H9 (cell line): ENCODE measurements at regions not wholly inside any gene's neighbourhood (a gene's known extent, or its start where the extent isn't known, plus 50 kb on each side); places are given as distances from the start of the nearest gene placed in this dataset.

Experiments
- DNase-seq: peaks from one replicate; pipeline ENCODE4 v3.0.0-alpha.2; 2017
- H2AFZ ChIP-seq: one replicate; pipeline ENCODE4 v1.6.1; 2013; ENCODE audit warnings: mild to moderate bottlenecking, low read length, control low read depth, moderate library complexity
- H2AK5ac ChIP-seq: 2 replicates; pipeline ENCODE4 v1.6.1; 2013; ENCODE audit warnings: low read length, control low read depth, mixed read lengths; ENCODE audit not compliant: insufficient read length
- H2BK120ac ChIP-seq: one replicate; pipeline ENCODE4 v1.6.1; 2013; ENCODE audit warnings: low read depth, mild to moderate bottlenecking, low read length, control low read depth, inconsistent platforms; ENCODE audit not compliant: poor library complexity, severe bottlenecking
- H2BK12ac ChIP-seq: 2 replicates; pipeline ENCODE4 v1.6.1; 2013; ENCODE audit warnings: low read length, control low read depth, mixed read lengths, low read depth; ENCODE audit not compliant: insufficient read length
- H2BK15ac ChIP-seq: 2 replicates; pipeline ENCODE4 v1.6.1; 2013; ENCODE audit warnings: low read depth, low read length, control low read depth
- H2BK20ac ChIP-seq: one replicate; pipeline ENCODE4 v1.6.1; 2013; ENCODE audit warnings: low read depth, mild to moderate bottlenecking, low read length, control low read depth, inconsistent platforms; ENCODE audit not compliant: poor library complexity, severe bottlenecking
- H2BK5ac ChIP-seq: 2 replicates; pipeline ENCODE4 v1.6.1; 2013; ENCODE audit warnings: low read length, control low read depth, mixed read lengths; ENCODE audit not compliant: insufficient read length
- H3K14ac ChIP-seq: 2 replicates; pipeline ENCODE4 v1.6.1; 2013; ENCODE audit warnings: low read length, control low read depth; ENCODE audit not compliant: insufficient read depth
- H3K18ac ChIP-seq: 2 replicates; pipeline ENCODE4 v1.6.1; 2013; ENCODE audit warnings: low read depth, mild to moderate bottlenecking, mixed read lengths, low read length, control low read depth; ENCODE audit not compliant: insufficient read length
- H3K23ac ChIP-seq: 2 replicates; pipeline ENCODE4 v1.6.1; 2013; ENCODE audit warnings: low read length, control low read depth, mixed read lengths, low read depth; ENCODE audit not compliant: insufficient read length
- H3K23me2 ChIP-seq: 2 replicates; pipeline ENCODE4 v1.6.1; 2013; ENCODE audit warnings: low read depth, mild to moderate bottlenecking, mixed read lengths, low read length, control low read depth; ENCODE audit not compliant: insufficient read length, poor library complexity, severe bottlenecking
- H3K27ac ChIP-seq: 2 replicates; pipeline ENCODE4 v1.5.1; 2013; ENCODE audit warnings: low read length, control low read depth, mixed read lengths, low read depth; ENCODE audit not compliant: insufficient read length
- H3K27me3 ChIP-seq: 2 replicates; pipeline ENCODE4 v1.6.1; 2013; ENCODE audit warnings: low read length, control low read depth, inconsistent platforms; ENCODE audit not compliant: insufficient read depth
- H3K4ac ChIP-seq: 2 replicates; pipeline ENCODE4 v1.6.1; 2013; ENCODE audit warnings: low read depth, mild to moderate bottlenecking, control low read depth, inconsistent platforms, low read length, moderate library complexity
- H3K4me1 ChIP-seq: 2 replicates; pipeline ENCODE4 v1.6.1; 2013; ENCODE audit warnings: low read length, control low read depth, inconsistent platforms; ENCODE audit not compliant: insufficient read depth
- H3K4me2 ChIP-seq: 2 replicates; pipeline ENCODE4 v1.6.1; 2013; ENCODE audit warnings: low read length, control low read depth, mixed read lengths; ENCODE audit not compliant: insufficient read length, insufficient read depth
- H3K56ac ChIP-seq: 2 replicates; pipeline ENCODE4 v1.6.1; 2013; ENCODE audit warnings: low read depth, mild to moderate bottlenecking, mixed read lengths, low read length, control low read depth; ENCODE audit not compliant: insufficient read length
- H3K79me1 ChIP-seq: 2 replicates; pipeline ENCODE4 v1.6.1; 2013; ENCODE audit warnings: low read depth, mild to moderate bottlenecking, moderate library complexity, low read length, control low read depth, inconsistent platforms; ENCODE audit not compliant: insufficient read depth, poor library complexity, severe bottlenecking
- H3K79me2 ChIP-seq: 2 replicates; pipeline ENCODE4 v1.6.1; 2013; ENCODE audit warnings: low read length, control low read depth, inconsistent platforms; ENCODE audit not compliant: insufficient read depth
- H3K9ac ChIP-seq: 2 replicates; pipeline ENCODE4 v1.6.1; 2013; ENCODE audit warnings: low read length, control low read depth, mixed read lengths; ENCODE audit not compliant: insufficient read length; ENCODE audit errors: extremely low read depth
- H3K9me3 ChIP-seq: one replicate; pipeline ENCODE4 v1.6.1; 2013; ENCODE audit warnings: low read depth, low read length, inconsistent platforms; ENCODE audit not compliant: control insufficient read depth
- H3T11ph ChIP-seq: one replicate; pipeline ENCODE4 v1.6.1; 2013; ENCODE audit warnings: mild to moderate bottlenecking, low read length, control low read depth, inconsistent platforms
- H4K20me1 ChIP-seq: one replicate; pipeline ENCODE4 v1.6.1; 2013; ENCODE audit not compliant: control insufficient read depth, insufficient read length, insufficient read depth
- H4K5ac ChIP-seq: 2 replicates; pipeline ENCODE4 v1.6.1; 2013; ENCODE audit warnings: low read depth, mild to moderate bottlenecking, mixed read lengths, low read length, control low read depth; ENCODE audit not compliant: insufficient read length
- H4K8ac ChIP-seq: replicated peaks from 2 replicates; pipeline ENCODE4 v1.6.1; 2013; ENCODE audit warnings: low read length, control low read depth, mixed read lengths, low read depth; ENCODE audit not compliant: insufficient read length
- H4K91ac ChIP-seq: 2 replicates; pipeline ENCODE4 v1.6.1; 2013; ENCODE audit warnings: low read depth, mild to moderate bottlenecking, moderate library complexity, mixed read lengths, low read length, control low read depth; ENCODE audit not compliant: insufficient read length
- H3K27ac Mint-ChIP-seq, 3 experiments: 2 replicates in 2 of 3; 3 replicates in 1 of 3; pipeline ENCODE4 v1.8.0; 2020 to 2021; ENCODE audit warnings: mixed read lengths in 3 of 3, mild to moderate bottlenecking in 1 of 3, moderate library complexity in 1 of 3
- H3K27me3 Mint-ChIP-seq: 2 replicates; pipeline ENCODE4 v1.8.0; 2021; ENCODE audit warnings: low read depth, mild to moderate bottlenecking, moderate library complexity, mixed read lengths
- H3K36me3 Mint-ChIP-seq, 3 experiments: 2 replicates in 2 of 3; 3 replicates in 1 of 3; pipeline ENCODE4 v1.8.0; 2020 to 2021; ENCODE audit warnings: low read depth in 3 of 3, mixed read lengths in 3 of 3; ENCODE audit not compliant: insufficient read depth in 1 of 3
- H3K4me1 Mint-ChIP-seq, 2 experiments: 2 replicates each; pipeline ENCODE4 v1.8.0; 2020; ENCODE audit warnings: mixed read lengths in 2 of 2
- H3K4me3 Mint-ChIP-seq, 2 experiments: 2 replicates in 1 of 2; 3 replicates in 1 of 2; pipeline ENCODE4 v1.8.0; 2020 to 2021; ENCODE audit warnings: mild to moderate bottlenecking in 2 of 2, mixed read lengths in 2 of 2, moderate library complexity in 1 of 2
- H3K9me3 Mint-ChIP-seq, 2 experiments: 2 replicates in 1 of 2; 3 replicates in 1 of 2; pipeline ENCODE4 v1.8.0; 2020; ENCODE audit warnings: mild to moderate bottlenecking in 2 of 2, mixed read lengths in 2 of 2, moderate library complexity in 1 of 2
- WGBS: extraction: QIAGEN DNeasy Blood & Tissue Kit; methylation state at CpG from one replicate; pipeline ENCODE4 v1.1.7; 2013; ENCODE audit warnings: missing lambda C conversion rate, low lambda C conversion rate, mixed read lengths; ENCODE audit not compliant: insufficient read length; ENCODE audit errors: extremely low coverage; 5-methylcytosine and 5-hydroxymethylcytosine counted together
- TF ChIP-seq, protein P1 (sequence below): fragments of 200-600 bp; sonication (generic); conservative IDR thresholded peaks from 3 replicates; pipeline ENCODE4 v1.8.0; 2021; ENCODE audit warnings: antibody characterized with exemption, mild to moderate bottlenecking

DNA sequence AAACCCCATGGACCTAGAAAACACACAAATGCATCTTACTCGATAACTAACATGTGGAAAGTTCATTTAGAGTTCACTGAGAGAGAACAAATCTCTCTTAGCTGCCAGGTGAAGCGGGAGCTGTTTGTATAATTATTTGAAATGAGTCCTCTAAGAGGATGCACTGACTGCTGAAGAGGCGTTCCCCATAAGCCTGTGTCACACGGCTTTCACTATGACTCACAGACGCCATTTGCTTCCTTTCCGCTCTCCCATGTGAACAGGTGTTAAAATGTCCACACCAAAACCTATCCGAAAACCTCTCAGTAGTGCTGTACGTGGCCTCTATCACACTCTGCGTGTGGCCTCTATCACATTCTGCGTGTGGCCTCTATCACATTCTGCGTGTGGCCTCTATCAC lies 101.8 kb downstream of the SOX1 start:
- no peak for DNase-seq
- H3K23me2 ChIP-seq, result no peaks in the 10 kb centered on the region
- H3K79me2 ChIP-seq, result no peaks in the 10 kb centered on the region
- H2AK5ac ChIP-seq, result no peak overlapping the region
- H3K27ac ChIP-seq, result no peak overlapping the region
- no peak overlapping the region for H2BK12ac ChIP-seq
- H3K18ac ChIP-seq, result no peak overlapping the region
- WGBS, result no CpG with 5 or more reads among the region's 11 CpGs
- H4K5ac ChIP-seq, result no peak overlapping the region
- H4K20me1 ChIP-seq, result no peaks in the 10 kb centered on the region
- H4K8ac ChIP-seq, result no peak overlapping the region
- peaks cover 19% of the 10 kb centered on the region for H3K27me3 Mint-ChIP-seq
- H2BK120ac ChIP-seq, result no peak overlapping the region
- no peak overlapping the region for H3K23ac ChIP-seq
- H3K14ac ChIP-seq, result no peak overlapping the region
- H3K79me1 ChIP-seq, result no peaks in the 10 kb centered on the region
- H2BK20ac ChIP-seq, result no peak overlapping the region
- H3K4me1 Mint-ChIP-seq, result peaks cover 14 to 26% of the 10 kb centered on the region in 2 experiments
- H2BK5ac ChIP-seq, result no peak overlapping the region
- no peak overlapping the region for H3K56ac ChIP-seq
- H3K27ac Mint-ChIP-seq, result no peak overlapping the region
- no peak overlapping the region for H3T11ph ChIP-seq
- H2AFZ ChIP-seq, result no peak overlapping the region
- no peaks in the 10 kb centered on the region for H3K27me3 ChIP-seq
- H4K91ac ChIP-seq, result no peak overlapping the region
- H3K4me1 ChIP-seq, result no peaks in the 10 kb centered on the region
- no peak overlapping the region for H3K9ac ChIP-seq
- H2BK15ac ChIP-seq, result no peak overlapping the region
- H3K4me3 Mint-ChIP-seq, result no peak overlapping the region
- H3K4me2 ChIP-seq, result no peak overlapping the region
- TF ChIP-seq, protein P1, sequence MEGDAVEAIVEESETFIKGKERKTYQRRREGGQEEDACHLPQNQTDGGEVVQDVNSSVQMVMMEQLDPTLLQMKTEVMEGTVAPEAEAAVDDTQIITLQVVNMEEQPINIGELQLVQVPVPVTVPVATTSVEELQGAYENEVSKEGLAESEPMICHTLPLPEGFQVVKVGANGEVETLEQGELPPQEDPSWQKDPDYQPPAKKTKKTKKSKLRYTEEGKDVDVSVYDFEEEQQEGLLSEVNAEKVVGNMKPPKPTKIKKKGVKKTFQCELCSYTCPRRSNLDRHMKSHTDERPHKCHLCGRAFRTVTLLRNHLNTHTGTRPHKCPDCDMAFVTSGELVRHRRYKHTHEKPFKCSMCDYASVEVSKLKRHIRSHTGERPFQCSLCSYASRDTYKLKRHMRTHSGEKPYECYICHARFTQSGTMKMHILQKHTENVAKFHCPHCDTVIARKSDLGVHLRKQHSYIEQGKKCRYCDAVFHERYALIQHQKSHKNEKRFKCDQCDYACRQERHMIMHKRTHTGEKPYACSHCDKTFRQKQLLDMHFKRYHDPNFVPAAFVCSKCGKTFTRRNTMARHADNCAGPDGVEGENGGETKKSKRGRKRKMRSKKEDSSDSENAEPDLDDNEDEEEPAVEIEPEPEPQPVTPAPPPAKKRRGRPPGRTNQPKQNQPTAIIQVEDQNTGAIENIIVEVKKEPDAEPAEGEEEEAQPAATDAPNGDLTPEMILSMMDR, result no peak
- H3K36me3 Mint-ChIP-seq, result peaks cover 0 to 13% (median 0%) of the 10 kb centered on the region in 3 experiments; a peak in 3 of 7 replicates
- H3K4ac ChIP-seq, result no peak overlapping the region
- no peaks in the 10 kb centered on the region for H3K9me3 ChIP-seq
- peaks cover 1 to 2% of the 10 kb centered on the region in 2 experiments; a peak in 4 of 5 replicates for H3K9me3 Mint-ChIP-seq
